OCI-LY1 (cell line): ENCODE measurements at regions not wholly inside any gene's neighbourhood (a gene's known extent, or its start where the extent isn't known, plus 50 kb on each side); places are given as distances from the start of the nearest gene placed in this dataset.

ENCODE experiments used
- H2AFZ ChIP-seq: fragments of 200-600 bp; sonication (generic), shearing (Covaris generic); 2 replicates; pipeline ENCODE4 v1.6.0; 2014; ENCODE audit warnings: antibody characterized with exemption, mild to moderate bottlenecking, low read length
- H3F3A ChIP-seq: fragments of 200-600 bp; sonication (generic), shearing (Covaris generic); 2 replicates; pipeline ENCODE4 v1.6.0; 2014; ENCODE audit warnings: mild to moderate bottlenecking, antibody characterized with exemption, low read length, moderate library complexity; ENCODE audit not compliant: insufficient read depth
- H3K27ac ChIP-seq: fragments of 200-600 bp; sonication (generic); 2 replicates; pipeline ENCODE4 v1.5.1; 2014; ENCODE audit warnings: low read length, mixed run types, mild to moderate bottlenecking, low read depth; ENCODE audit not compliant: poor library complexity, severe bottlenecking
- H3K27me3 ChIP-seq: fragments of 200-600 bp; sonication (generic); 2 replicates; pipeline ENCODE4 v1.6.0; 2014; ENCODE audit warnings: antibody characterized with exemption, mild to moderate bottlenecking, low read length, moderate library complexity; ENCODE audit not compliant: insufficient read depth
- H3K36me3 ChIP-seq: fragments of 200-600 bp; sonication (generic); 2 replicates; pipeline ENCODE4 v1.6.1; 2014; ENCODE audit warnings: mild to moderate bottlenecking, antibody characterized with exemption, low read length, moderate library complexity, mixed read lengths; ENCODE audit not compliant: insufficient read depth
- H3K4me1 ChIP-seq: fragments of 200-600 bp; sonication (generic); 2 replicates; pipeline ENCODE4 v1.5.1; 2014; ENCODE audit warnings: mild to moderate bottlenecking, low read length, moderate library complexity; ENCODE audit not compliant: insufficient read depth, severe bottlenecking
- H3K4me2 ChIP-seq: fragments of 200-600 bp; sonication (generic), shearing (Covaris generic); 2 replicates; pipeline ENCODE4 v1.6.1; 2014; ENCODE audit warnings: low read length
- H3K4me3 ChIP-seq: fragments of 200-600 bp; sonication (generic); 2 replicates; pipeline ENCODE4 v1.5.1; 2014; ENCODE audit warnings: low read length, low read depth, mild to moderate bottlenecking, mixed read lengths; ENCODE audit not compliant: poor library complexity, severe bottlenecking
- H3K79me2 ChIP-seq: fragments of 200-600 bp; shearing (Covaris generic); 2 replicates; pipeline ENCODE4 v1.6.1; 2016; ENCODE audit warnings: mixed run types, low read length, mixed read lengths; ENCODE audit not compliant: insufficient read depth
- H3K9ac ChIP-seq: fragments of 200-600 bp; sonication (generic), shearing (Covaris generic); 2 replicates; pipeline ENCODE4 v1.6.1; 2014; ENCODE audit warnings: mild to moderate bottlenecking, low read length, mixed read lengths
- H3K9me2 ChIP-seq: fragments of 200-600 bp; sonication (generic), shearing (Covaris generic); 2 replicates; pipeline ENCODE4 v1.6.1; 2014; ENCODE audit warnings: low read depth, mild to moderate bottlenecking, low read length, mixed read lengths
- H3K9me3 ChIP-seq: fragments of 200-600 bp; shearing (Covaris generic); 2 replicates; pipeline ENCODE4 v1.6.1; 2014; ENCODE audit warnings: low read length, mixed read lengths
- H4K20me1 ChIP-seq: fragments of 200-600 bp; sonication (generic), shearing (Covaris generic); 2 replicates; pipeline ENCODE4 v1.6.0; 2016; ENCODE audit warnings: mild to moderate bottlenecking, low read length; ENCODE audit not compliant: insufficient read depth
- EZH2 ChIP-seq: fragments of 200-600 bp; sonication (generic), shearing (Covaris generic); IDR thresholded peaks from 2 replicates; pipeline ENCODE4 v1.8.0; 2017; ENCODE audit warnings: borderline replicate concordance, mixed run types, mild to moderate bottlenecking, antibody characterized with exemption, low read length, moderate library complexity, mixed read lengths
- TF ChIP-seq, protein P1 (sequence below): fragments of 200-600 bp; sonication (generic), shearing (Covaris generic); IDR thresholded peaks from 2 replicates; pipeline ENCODE4 v1.5.1; 2017; ENCODE audit warnings: mild to moderate bottlenecking, antibody characterized with exemption, low read length, moderate library complexity, mixed read lengths

GRCh38 chr3:28036599-28037575, 204.5 kb upstream of the CMC1 start:
- Histone ChIP-seq H3K9me2 (no peaks in the 10 kb centered on the region), H3K9me3 (no peaks in the 10 kb centered on the region), H3K27me3 (no peaks in the 10 kb centered on the region), H3K4me3 (no peak overlapping the region), H3K4me1 (no peaks in the 10 kb centered on the region), H3K4me2 (no peak overlapping the region), H3K9ac (no peak overlapping the region), H3K79me2 (no peaks in the 10 kb centered on the region), H4K20me1 (no peaks in the 10 kb centered on the region), H3F3A (no peaks in the 10 kb centered on the region), H3K27ac (no peak overlapping the region), H2AFZ (no peak overlapping the region), H3K36me3 (no peaks in the 10 kb centered on the region)
- no peak for TF ChIP-seq EZH2
- TF ChIP-seq, protein P1, sequence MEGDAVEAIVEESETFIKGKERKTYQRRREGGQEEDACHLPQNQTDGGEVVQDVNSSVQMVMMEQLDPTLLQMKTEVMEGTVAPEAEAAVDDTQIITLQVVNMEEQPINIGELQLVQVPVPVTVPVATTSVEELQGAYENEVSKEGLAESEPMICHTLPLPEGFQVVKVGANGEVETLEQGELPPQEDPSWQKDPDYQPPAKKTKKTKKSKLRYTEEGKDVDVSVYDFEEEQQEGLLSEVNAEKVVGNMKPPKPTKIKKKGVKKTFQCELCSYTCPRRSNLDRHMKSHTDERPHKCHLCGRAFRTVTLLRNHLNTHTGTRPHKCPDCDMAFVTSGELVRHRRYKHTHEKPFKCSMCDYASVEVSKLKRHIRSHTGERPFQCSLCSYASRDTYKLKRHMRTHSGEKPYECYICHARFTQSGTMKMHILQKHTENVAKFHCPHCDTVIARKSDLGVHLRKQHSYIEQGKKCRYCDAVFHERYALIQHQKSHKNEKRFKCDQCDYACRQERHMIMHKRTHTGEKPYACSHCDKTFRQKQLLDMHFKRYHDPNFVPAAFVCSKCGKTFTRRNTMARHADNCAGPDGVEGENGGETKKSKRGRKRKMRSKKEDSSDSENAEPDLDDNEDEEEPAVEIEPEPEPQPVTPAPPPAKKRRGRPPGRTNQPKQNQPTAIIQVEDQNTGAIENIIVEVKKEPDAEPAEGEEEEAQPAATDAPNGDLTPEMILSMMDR, result no peak

- H3K4me2 ChIP-seq, result no peak overlapping the region
- no peaks in the 10 kb centered on the region for H3K4me1 ChIP-seq
- H3K27ac ChIP-seq, result no peak overlapping the region
- no peaks in the 10 kb centered on the region for H4K20me1 ChIP-seq
- no peaks in the 10 kb centered on the region for H3K36me3 ChIP-seq
- TF ChIP-seq, protein P1, result no peak
- TF ChIP-seq EZH2, result no peak
- no peak overlapping the region for H3K9ac ChIP-seq
- no peaks in the 10 kb centered on the region for H3K9me2 ChIP-seq
- H3F3A ChIP-seq, result no peaks in the 10 kb centered on the region
- H3K27me3 ChIP-seq, result no peaks in the 10 kb centered on the region
- no peaks in the 10 kb centered on the region for H3K9me3 ChIP-seq
- H3K79me2 ChIP-seq, result no peaks in the 10 kb centered on the region
- no peak overlapping the region for H3K4me3 ChIP-seq
- H2AFZ ChIP-seq, result no peak overlapping the region
These were observed 202.2 kb upstream of the CMC1 start for GRCh38 chr3:28039234-28039633.

- no peak for TF ChIP-seq EZH2
- TF ChIP-seq, protein P1, result no peak
- Histone ChIP-seq H3F3A (no peaks in the 10 kb centered on the region), H3K27ac (no peak overlapping the region), H3K4me2 (no peak overlapping the region), H3K27me3 (no peaks in the 10 kb centered on the region), H4K20me1 (no peaks in the 10 kb centered on the region), H3K4me3 (no peak overlapping the region), H3K4me1 (no peaks in the 10 kb centered on the region), H3K9me2 (no peaks in the 10 kb centered on the region), H3K9ac (no peak overlapping the region), H3K36me3 (no peaks in the 10 kb centered on the region), H2AFZ (no peak overlapping the region), H3K9me3 (no peaks in the 10 kb centered on the region), H3K79me2 (no peaks in the 10 kb centered on the region)
These were observed 201.6 kb upstream of the CMC1 start for GRCh38 chr3:28039829-28040228.
